Panc1 (cell line): ENCODE measurements at regions not wholly inside any gene's neighbourhood (a gene's known extent, or its start where the extent isn't known, plus 50 kb on each side); places are given as distances from the start of the nearest gene placed in this dataset.

ENCODE experiments used
- ATAC-seq: fragments of 200-7000 bp; cut with Tn5 transposase; 2 replicates; pipeline ENCODE4 v1.9.1; 2020; ENCODE audit warnings: mild to moderate bottlenecking, moderate library complexity
- BruUV-seq: library from RNA; stranded (reverse); fragments of 400-500 nt; replicated peaks from 2 replicates; lab custom pipeline; 2021; lab: Mats Ljungman, UMichigan
- CTCF ChIA-PET: fragments of 300-600 bp; sonication (Branson Sonifier 250); formaldehyde crosslinking; loops from one replicate; lab custom pipeline; 2022; ENCODE audit warnings: antibody characterized with exemption; lab: Charles Lee
- POLR2A ChIA-PET: fragments of 300-600 bp; sonication (Branson Sonifier 250); formaldehyde crosslinking; loops from one replicate; lab custom pipeline; 2022; ENCODE audit warnings: antibody characterized with exemption; lab: Charles Lee
- DNase-seq: peaks from one replicate; pipeline ENCODE4 v3.0.0-alpha.2; 2010; ENCODE audit warnings: low read depth, low spot score
- H3K27ac ChIP-seq: 2 replicates; pipeline ENCODE4 v1.5.1; 2011; ENCODE audit warnings: mild to moderate bottlenecking, low read length, inconsistent platforms
- H3K27me3 ChIP-seq: fragments of 200-500 bp; sonication (Bioruptor generic); 2 replicates; pipeline ENCODE4 v1.6.0; 2014; ENCODE audit warnings: low read length, inconsistent platforms; ENCODE audit not compliant: control insufficient read depth, insufficient read depth
- H3K36me3 ChIP-seq: fragments of 200-500 bp; sonication (Bioruptor generic); 2 replicates; pipeline ENCODE4 v1.5.1; 2014; ENCODE audit warnings: inconsistent platforms, mild to moderate bottlenecking, low read length, moderate library complexity; ENCODE audit not compliant: control insufficient read depth, insufficient read depth
- H3K4me1 ChIP-seq: 2 replicates; pipeline ENCODE4 v1.5.1; 2011; ENCODE audit warnings: inconsistent platforms, mild to moderate bottlenecking, low read length, moderate library complexity; ENCODE audit not compliant: control insufficient read depth, insufficient read depth
- H3K4me3 ChIP-seq, 2 experiments: 2 replicates each; pipeline ENCODE4 v1.5.1; 2011 to 2012; ENCODE audit warnings: low read depth in 2 of 2, low read length in 2 of 2, mild to moderate bottlenecking in 2 of 2, inconsistent platforms in 1 of 2, moderate library complexity in 1 of 2
- H3K9me3 ChIP-seq: fragments of 200-500 bp; sonication (Bioruptor generic); 2 replicates; pipeline ENCODE4 v1.5.1; 2014; ENCODE audit warnings: low read depth, mild to moderate bottlenecking, inconsistent platforms, low read length, moderate library complexity; ENCODE audit not compliant: control insufficient read depth, insufficient read depth
- CTCF ChIP-seq: fragments of 450-650 bp; IDR thresholded peaks from 2 replicates; pipeline ENCODE4 v1.5.1; 2017; ENCODE audit warnings: mild to moderate bottlenecking
- POLR2AphosphoS5 ChIP-seq: IDR thresholded peaks from 2 replicates; pipeline ENCODE4 v1.6.1; 2012; ENCODE audit warnings: mild to moderate bottlenecking, low read depth, low read length, moderate library complexity
- SIN3A ChIP-seq: IDR thresholded peaks from 2 replicates; pipeline ENCODE4 v1.6.1; 2012; ENCODE audit warnings: low read depth, mild to moderate bottlenecking, low read length, moderate library complexity, borderline replicate concordance; ENCODE audit not compliant: insufficient read depth
- TCF7L2 ChIP-seq: IDR thresholded peaks from 2 replicates; pipeline ENCODE4 v1.6.1; 2011; ENCODE audit warnings: mild to moderate bottlenecking, low read depth, low read length, inconsistent platforms
- in situ Hi-C: cut with HindIII; loops from 2 replicates; pipeline ENCODE4 v1.10.0; 2016; ENCODE audit warnings: low sequenced_read_pairs, low pct_unique_long_range_greater_than_20kb
- intact Hi-C: fragments of 100-400 bp; cut with micrococcal nuclease; formaldehyde crosslinking; loops from one replicate; pipeline ENCODE4 v1.10.0; 2022; ENCODE audit not compliant: unreplicated experiment
- TF ChIP-seq, protein P1 (sequence below), 2 experiments: IDR thresholded peaks; 2 replicates each; pipeline ENCODE4 v1.6.1; 2011 to 2012; ENCODE audit warnings: low read depth in 2 of 2, control low read depth in 1 of 2, low read length in 1 of 2, mild to moderate bottlenecking in 1 of 2, moderate library complexity in 1 of 2; ENCODE audit not compliant: insufficient read depth in 1 of 2

GRCh38 chr6:22821664-22822320 lies 252.4 kb downstream of the HDGFL1 start:
- ChIA-PET POLR2A (no interaction called here), CTCF (no interaction called here)
- TF ChIP-seq, protein P1, sequence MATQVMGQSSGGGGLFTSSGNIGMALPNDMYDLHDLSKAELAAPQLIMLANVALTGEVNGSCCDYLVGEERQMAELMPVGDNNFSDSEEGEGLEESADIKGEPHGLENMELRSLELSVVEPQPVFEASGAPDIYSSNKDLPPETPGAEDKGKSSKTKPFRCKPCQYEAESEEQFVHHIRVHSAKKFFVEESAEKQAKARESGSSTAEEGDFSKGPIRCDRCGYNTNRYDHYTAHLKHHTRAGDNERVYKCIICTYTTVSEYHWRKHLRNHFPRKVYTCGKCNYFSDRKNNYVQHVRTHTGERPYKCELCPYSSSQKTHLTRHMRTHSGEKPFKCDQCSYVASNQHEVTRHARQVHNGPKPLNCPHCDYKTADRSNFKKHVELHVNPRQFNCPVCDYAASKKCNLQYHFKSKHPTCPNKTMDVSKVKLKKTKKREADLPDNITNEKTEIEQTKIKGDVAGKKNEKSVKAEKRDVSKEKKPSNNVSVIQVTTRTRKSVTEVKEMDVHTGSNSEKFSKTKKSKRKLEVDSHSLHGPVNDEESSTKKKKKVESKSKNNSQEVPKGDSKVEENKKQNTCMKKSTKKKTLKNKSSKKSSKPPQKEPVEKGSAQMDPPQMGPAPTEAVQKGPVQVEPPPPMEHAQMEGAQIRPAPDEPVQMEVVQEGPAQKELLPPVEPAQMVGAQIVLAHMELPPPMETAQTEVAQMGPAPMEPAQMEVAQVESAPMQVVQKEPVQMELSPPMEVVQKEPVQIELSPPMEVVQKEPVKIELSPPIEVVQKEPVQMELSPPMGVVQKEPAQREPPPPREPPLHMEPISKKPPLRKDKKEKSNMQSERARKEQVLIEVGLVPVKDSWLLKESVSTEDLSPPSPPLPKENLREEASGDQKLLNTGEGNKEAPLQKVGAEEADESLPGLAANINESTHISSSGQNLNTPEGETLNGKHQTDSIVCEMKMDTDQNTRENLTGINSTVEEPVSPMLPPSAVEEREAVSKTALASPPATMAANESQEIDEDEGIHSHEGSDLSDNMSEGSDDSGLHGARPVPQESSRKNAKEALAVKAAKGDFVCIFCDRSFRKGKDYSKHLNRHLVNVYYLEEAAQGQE (IDR thresholded peaks at IDR 0.05; ENCODE audit: insufficient read depth in 1 of 2, low read depth in 2 of 2, low read length in 1 of 2): no peak
- TF ChIP-seq SIN3A (no peak), TCF7L2 (no peak), POLR2AphosphoS5 (no peak), CTCF (no peak)
- BruUV-seq: no TSS peak
- no peaks in the 10 kb centered on the region for H3K4me1 ChIP-seq
- DNase-seq: no peak
- intact Hi-C loops: loop anchor here (10.0 kb wide), 1 partner anchor 677 kb away; no protein-coding TSS in a partner anchor
- no peak overlapping the region; the same call in 1 of the 2 replicates for H3K27ac ChIP-seq
- no peaks in the 10 kb centered on the region for H3K27me3 ChIP-seq
- H3K4me3 ChIP-seq: no peak overlapping the region
- H3K36me3 ChIP-seq: no peaks in the 10 kb centered on the region
- in situ Hi-C loops: no loop called here
- H3K9me3 ChIP-seq: no peaks in the 10 kb centered on the region
- ATAC-seq: no peak

- ChIA-PET CTCF (no interaction called here), POLR2A (no interaction called here)
- no peaks in the 10 kb centered on the region for H3K36me3 ChIP-seq
- TF ChIP-seq SIN3A: no peak
- TF ChIP-seq, protein P1 (IDR thresholded peaks at IDR 0.05; ENCODE audit: insufficient read depth in 1 of 2, low read depth in 2 of 2, low read length in 1 of 2): no peak
- TF ChIP-seq POLR2AphosphoS5: no peak
- TF ChIP-seq CTCF: no peak
- no peak for TF ChIP-seq TCF7L2
- H3K27ac ChIP-seq: peak overlapping the region; percentile 63
- H3K4me3 ChIP-seq: no peak overlapping the region
- no peaks in the 10 kb centered on the region for H3K9me3 ChIP-seq
- intact Hi-C loops: loop anchor here (5.0 to 10.0 kb wide), 2 partner anchors 680 to 1233 kb away; partner anchors contain the start of gene SOX4
- DNase-seq (no peak), ATAC-seq (no peak)
- H3K27me3 ChIP-seq: no peaks in the 10 kb centered on the region
- BruUV-seq: no TSS peak
- peaks cover 20% of the 10 kb centered on the region for H3K4me1 ChIP-seq
- in situ Hi-C loops: no loop called here
Measured at GRCh38 chr6:22825210-22825609, 255.8 kb downstream of the HDGFL1 start.
